ENCODE measurements at regions not wholly inside any gene's neighbourhood (a gene's known extent, or its start where the extent isn't known, plus 50 kb on each side); places are given as distances from the start of the nearest gene placed in this dataset.

GRCh38 chr2:22880161-22880560 lies 504.8 kb upstream of the KLHL29 start:
- TF ChIP-seq CTCF (IDR thresholded peaks at IDR 0.05), result no peak
- no peak for TF ChIP-seq TCF7L2 (IDR thresholded peaks at IDR 0.05; ENCODE audit: low read depth, low read length)

All from Panc1 (cell line).